ENCODE measurements at regions not wholly inside any gene's neighbourhood (a gene's known extent, or its start where the extent isn't known, plus 50 kb on each side); places are given as distances from the start of the nearest gene placed in this dataset. TPM values are rescaled to one million over a fixed set of nuclear protein-coding genes. Genes with fewer than 3 reads are reported as not detected.
A peak's percentile ranks its signal among the peaks of the same experiment; 100 is the strongest.

GRCh38 chr4:158461336-158461735, 60.3 kb upstream of the RXFP1 start:
- ChIA-PET CTCF (ENCODE audit: low intra/inter-chr PET ratio) (no interaction called here), POLR2A (no interaction called here)
- no peaks in the 10 kb centered on the region for H3K9me1 ChIP-seq (ENCODE audit: control insufficient read depth, insufficient read depth, low read length)
- no peaks in the 10 kb centered on the region for H3K79me2 ChIP-seq (ENCODE audit: control insufficient read depth, insufficient read depth, low read length)
- H3K27me3 ChIP-seq (ENCODE audit: control insufficient read depth in 2 of 2, insufficient read depth in 2 of 2, low read length in 2 of 2), result no peaks in the 10 kb centered on the region
- no peak overlapping the region for H3K4me2 ChIP-seq (ENCODE audit: insufficient read depth, low read length)
- H3K27ac ChIP-seq (ENCODE audit: extremely low read depth, low read depth, low read length), result no peak overlapping the region
- no peak overlapping the region for H3K4me3 ChIP-seq
- H3K9me3 ChIP-seq (replicated peaks; ENCODE audit: control insufficient read depth, insufficient read depth, low read depth, low read length), result no peaks in the 10 kb centered on the region
- 5% methylated on average over 2 of the region's 2 CpGs for WGBS (ENCODE audit: insufficient coverage, low coverage, missing lambda C conversion rate)
- TF ChIP-seq ZNF384 (IDR thresholded peaks at IDR 0.05; ENCODE audit: low read depth, low read length), result no peak
- TF ChIP-seq ZNF197 (CRISPR knock-in tag; IDR thresholded peaks at IDR 0.05; ENCODE audit: low read depth), result no peak
- no peak for TF ChIP-seq CGGBP1 (CRISPR knock-in tag; IDR thresholded peaks at IDR 0.05)
- no peak for TF ChIP-seq SMAD4 (CRISPR knock-in tag; conservative IDR thresholded peaks at IDR 0.05)
- TF ChIP-seq ZNF316 (IDR thresholded peaks at IDR 0.05), result 0 out of 2 replicates have a peak, but pooled peaks have one; percentile 8
- no peak for TF ChIP-seq FOS (IDR thresholded peaks at IDR 0.05; ENCODE audit: extremely low read depth, insufficient read length)
- no peak for TF ChIP-seq MXI1 (IDR thresholded peaks at IDR 0.05; ENCODE audit: low read depth, low read length)
- DNase-seq (ENCODE audit: extremely low read depth in 1 of 4, low spot score in 3 of 4) (no peak), FAIRE-seq (no peak), ATAC-seq (no peak)
- H2AFZ ChIP-seq (ENCODE audit: low read depth, low read length), result no peak overlapping the region
- H4K20me1 ChIP-seq (replicated peaks; ENCODE audit: control insufficient read depth, insufficient read depth, low read length), result no peaks in the 10 kb centered on the region
- in situ Hi-C loops (cut with MboI) (no loop called here), intact Hi-C loops (cut with micrococcal nuclease) (no loop called here)
- H3K36me3 ChIP-seq (ENCODE audit: control insufficient read depth, insufficient read depth, low read length), result no peaks in the 10 kb centered on the region
- H3K4me1 ChIP-seq (replicated peaks in 1 of 2; ENCODE audit: control insufficient read depth in 2 of 2, insufficient read depth in 2 of 2, low read length in 2 of 2), result peaks cover 0 to 6% of the 10 kb centered on the region in 2 experiments; a peak in 2 of 5 replicates
- no peak overlapping the region for H3K9ac ChIP-seq (ENCODE audit: insufficient read depth in 1 of 2, low read depth in 2 of 2, low read length in 2 of 2)
- no TSS peak for BruUV-seq (replicated peaks)

- Histone ChIP-seq H3K79me2 (ENCODE audit: control insufficient read depth, insufficient read depth, low read length) (no peaks in the 10 kb centered on the region), H3K9me1 (ENCODE audit: control insufficient read depth, insufficient read depth, low read length) (no peaks in the 10 kb centered on the region), H3K27me3 (ENCODE audit: control insufficient read depth in 2 of 2, insufficient read depth in 2 of 2, low read length in 2 of 2) (no peaks in the 10 kb centered on the region), H3K4me2 (ENCODE audit: insufficient read depth, low read length) (no peak overlapping the region), H3K9me3 (replicated peaks; ENCODE audit: control insufficient read depth, insufficient read depth, low read depth, low read length) (no peaks in the 10 kb centered on the region), H3K27ac (ENCODE audit: extremely low read depth, low read depth, low read length) (no peak overlapping the region), H3K9ac (ENCODE audit: insufficient read depth in 1 of 2, low read depth in 2 of 2, low read length in 2 of 2) (no peak overlapping the region), H2AFZ (ENCODE audit: low read depth, low read length) (no peak overlapping the region), H3K4me3 (no peak overlapping the region), H4K20me1 (replicated peaks; ENCODE audit: control insufficient read depth, insufficient read depth, low read length) (no peaks in the 10 kb centered on the region), H3K36me3 (ENCODE audit: control insufficient read depth, insufficient read depth, low read length) (no peaks in the 10 kb centered on the region), H3K4me1 (replicated peaks in 1 of 2; ENCODE audit: control insufficient read depth in 2 of 2, insufficient read depth in 2 of 2, low read length in 2 of 2) (peaks cover 0 to 6% of the 10 kb centered on the region in 2 experiments; a peak in 2 of 5 replicates)
- FAIRE-seq (no peak), DNase-seq (ENCODE audit: extremely low read depth in 1 of 4, low spot score in 3 of 4) (no peak), ATAC-seq (no peak)
- ChIA-PET CTCF (ENCODE audit: low intra/inter-chr PET ratio) (no interaction called here), POLR2A (no interaction called here)
- in situ Hi-C loops (cut with MboI) (no loop called here), intact Hi-C loops (cut with micrococcal nuclease) (no loop called here)
- TF ChIP-seq ZNF347 (CRISPR knock-in tag; IDR thresholded peaks at IDR 0.05; ENCODE audit: low read depth), result no peak
- no peak for TF ChIP-seq PHF8 (IDR thresholded peaks at IDR 0.05; ENCODE audit: borderline replicate concordance, low read length)
- no TSS peak for BruUV-seq (replicated peaks)
Measured at GRCh38 chr4:158462611-158463010, 59.1 kb upstream of the RXFP1 start.

Small RNA genes in the stretch of these regions (small RNA-seq; reads per million reads assigned to genes)
- gene RNU4-79P, result not detected
